GM18507 (cell line): ENCODE measurements at regions not wholly inside any gene's neighbourhood (a gene's known extent, or its start where the extent isn't known, plus 50 kb on each side); places are given as distances from the start of the nearest gene placed in this dataset.
"Not testable (repeated sequence)": the region's sequence is repeated elsewhere in the genome, so short reads cannot be mapped to it uniquely, and the experiment has no call there.

ENCODE experiments used
- DNase-seq: peaks from one replicate; pipeline ENCODE4 v3.0.0; 2011; ENCODE audit warnings: low read depth; ENCODE audit not compliant: insufficient read length; ENCODE audit errors: extremely low spot score
- FAIRE-seq: peaks from 2 replicates; lab custom pipeline; 2011; peaks lifted over from hg19 to GRCh38; lab: Jason Lieb, UNC

DNA sequence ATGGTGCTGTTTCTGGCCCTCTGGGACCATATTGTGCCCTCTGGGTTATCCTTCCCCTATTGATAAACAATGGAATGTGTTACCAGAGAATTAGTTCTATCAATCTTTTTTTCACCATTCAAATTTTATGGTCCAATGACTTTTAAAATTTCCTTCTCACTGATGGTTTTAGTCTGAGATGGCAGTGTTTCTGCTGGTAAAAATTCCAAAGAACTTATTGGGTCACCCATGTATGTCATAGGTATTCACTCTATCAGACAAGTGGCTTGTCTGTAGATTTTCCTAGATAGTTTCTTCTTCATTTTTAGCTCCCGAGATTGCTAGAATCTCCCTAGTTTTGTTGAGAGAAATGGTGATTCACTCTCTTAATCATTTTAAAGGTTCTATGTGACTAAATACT lies 357.2 kb upstream of the RGS17 start:
- FAIRE-seq (no peak), DNase-seq (no peak)

DNA sequence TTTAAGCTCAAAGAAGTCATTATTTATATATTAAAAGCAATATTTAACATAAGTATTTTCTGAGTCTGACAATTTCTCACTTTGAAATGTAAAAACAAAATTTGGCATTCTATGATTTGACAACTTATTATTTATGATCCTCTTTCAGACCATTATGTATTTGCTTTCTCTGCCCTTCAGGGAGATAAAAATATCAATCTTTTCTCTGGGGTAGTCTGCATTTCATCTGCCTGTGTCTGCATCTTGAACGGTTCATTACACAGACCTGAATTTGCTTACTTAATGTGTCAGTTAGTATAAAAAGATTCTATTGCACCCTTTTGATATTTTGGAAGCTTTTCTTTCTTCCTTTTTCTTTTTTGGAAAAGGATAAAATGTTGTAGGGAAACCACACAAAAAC lies 354.0 kb upstream of the RGS17 start:
- FAIRE-seq (no peak), DNase-seq (no peak)

DNA sequence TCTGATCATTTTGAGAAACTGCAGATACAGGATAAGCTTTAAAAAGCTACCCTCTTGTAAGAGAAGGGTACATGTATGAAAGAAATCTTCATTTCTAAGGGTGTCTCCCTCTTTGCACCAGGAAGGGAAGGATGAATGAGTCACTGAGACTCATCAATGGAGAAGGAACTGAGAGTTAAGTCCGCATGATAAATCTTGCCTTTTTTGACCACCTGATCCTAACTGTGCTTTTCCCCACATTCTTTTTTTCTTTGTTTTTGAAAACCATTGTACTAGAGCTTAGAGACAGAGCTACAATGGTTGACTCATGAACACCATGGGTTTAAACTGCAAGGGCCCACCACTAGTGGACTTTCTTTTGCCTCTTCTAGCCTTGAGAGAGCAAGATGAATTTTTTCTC lies 353.0 kb upstream of the RGS17 start:
- DNase-seq (no peak), FAIRE-seq (no peak)

DNA sequence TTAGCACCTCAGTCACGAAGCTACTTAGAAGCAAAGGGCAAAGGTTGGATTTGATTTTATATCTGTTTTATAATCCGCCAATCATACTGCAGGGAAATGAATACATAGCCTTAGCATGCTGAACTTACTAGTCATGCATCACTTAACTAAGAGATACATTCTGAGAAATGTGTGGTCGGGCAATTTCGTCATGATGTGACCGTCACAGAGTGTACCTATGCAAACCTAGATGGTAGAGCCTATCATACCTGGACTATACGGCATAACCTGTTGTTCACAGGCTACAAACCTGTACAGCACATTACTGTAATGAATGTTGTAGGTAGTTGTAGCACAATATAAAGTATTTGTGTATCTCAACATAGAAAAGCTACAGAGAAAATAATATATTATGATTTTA lies 345.2 kb upstream of the RGS17 start:
- no peak for DNase-seq

DNA sequence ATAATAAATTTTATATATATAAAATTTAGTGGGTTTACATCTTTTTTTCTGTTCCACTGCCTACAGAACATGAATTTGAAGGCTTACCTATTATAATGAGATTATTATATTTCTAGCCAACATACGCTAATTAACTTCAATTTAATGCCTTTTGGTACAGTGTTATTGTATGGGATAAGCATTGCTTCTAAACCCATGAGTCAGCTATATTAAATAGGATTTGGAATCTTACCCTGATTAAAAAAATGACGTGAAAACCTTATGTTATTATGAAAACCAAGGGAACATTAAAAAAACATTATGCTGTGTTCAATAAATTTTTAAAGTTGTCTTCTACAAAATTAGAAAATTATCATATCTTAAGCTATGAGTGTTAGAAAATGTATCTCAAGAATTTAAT lies 334.0 kb upstream of the RGS17 start:
- FAIRE-seq = no peak
- DNase-seq = no peak

More for the DNA sequence above, 345.2 kb upstream of the RGS17 start:
- no peak for FAIRE-seq

DNA sequence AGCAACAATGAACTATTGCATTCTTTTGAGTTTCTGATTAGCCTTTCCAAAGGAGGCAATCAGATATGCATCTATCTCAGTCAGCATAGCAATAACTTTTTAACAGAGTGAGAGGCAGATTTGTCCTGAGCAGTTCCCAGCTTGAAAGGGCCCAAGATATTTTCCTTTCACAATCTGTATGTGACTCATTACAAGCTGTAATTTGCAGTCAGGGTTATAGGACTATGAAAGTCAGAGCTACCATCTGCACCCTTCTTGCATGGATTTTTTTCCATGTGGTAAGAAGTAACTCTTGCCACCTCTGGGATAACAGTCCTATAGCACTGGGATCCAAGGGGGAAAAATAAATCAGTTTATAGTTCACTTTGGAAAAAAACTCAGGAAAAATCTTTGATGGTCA lies 318.2 kb upstream of the RGS17 start:
- FAIRE-seq = no peak
- no peak for DNase-seq

DNA sequence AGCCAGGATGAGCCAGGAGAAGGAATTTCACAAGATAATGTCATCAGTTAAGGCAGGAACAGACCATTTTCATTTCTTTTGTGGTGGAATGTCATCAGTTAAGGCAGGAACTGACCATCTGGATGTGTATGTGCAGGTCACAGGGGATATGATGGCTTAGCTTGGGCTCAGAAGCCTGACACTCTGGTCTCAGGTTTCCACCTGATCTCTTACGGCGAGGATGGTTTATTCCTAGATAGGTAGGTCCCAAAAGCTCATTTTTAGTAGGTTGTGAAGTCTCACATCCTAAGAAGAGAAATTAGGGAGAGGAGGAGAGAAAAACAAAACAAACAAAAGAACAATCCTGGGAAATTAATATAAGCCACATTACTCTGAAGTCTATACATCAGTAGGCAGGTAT lies 311.7 kb upstream of the RGS17 start:
- DNase-seq = not testable (repeated sequence)

DNA sequence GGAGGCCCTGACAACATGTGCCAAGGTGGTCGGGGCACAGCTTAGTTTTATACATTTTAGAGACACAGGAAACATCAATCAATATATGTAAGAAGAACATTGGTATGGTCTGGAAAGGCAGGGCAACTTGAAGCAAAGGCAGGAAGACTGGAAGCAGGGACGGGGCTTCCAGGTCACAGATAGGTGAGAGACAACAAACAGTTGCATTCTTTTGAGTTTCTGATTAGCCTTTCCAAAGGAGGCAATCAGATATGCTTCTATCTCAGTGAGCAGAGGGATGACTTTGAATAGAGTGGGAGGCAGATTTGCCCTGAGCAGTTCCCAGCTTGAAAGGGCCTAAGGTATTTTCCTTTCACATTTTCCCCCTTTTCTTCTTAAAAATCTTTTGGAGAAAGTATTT lies 311.0 kb upstream of the RGS17 start:
- FAIRE-seq (no peak), DNase-seq (no peak)

More for the DNA sequence above, 311.7 kb upstream of the RGS17 start:
- FAIRE-seq = not testable (repeated sequence)

DNA sequence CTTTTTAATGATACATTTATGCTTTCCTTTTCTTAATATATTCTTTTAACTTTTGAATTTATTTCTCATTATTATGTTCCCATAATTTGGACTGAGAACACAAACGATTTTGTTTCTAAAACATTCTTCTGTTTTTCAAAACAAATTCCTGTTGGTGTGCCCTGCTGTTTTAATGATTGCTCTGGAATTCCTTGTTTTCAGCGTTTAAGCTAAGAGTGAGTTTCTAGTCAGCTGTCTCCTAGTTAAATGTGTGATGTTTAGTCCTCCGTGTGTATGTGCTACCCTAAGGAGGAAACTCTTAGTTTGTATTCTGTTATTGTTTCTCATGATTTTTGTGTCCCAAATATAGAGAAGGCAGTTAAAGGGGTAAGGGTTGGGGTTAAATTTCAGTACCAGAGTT lies 306.1 kb upstream of the RGS17 start:
- FAIRE-seq (no peak), DNase-seq (no peak)

DNA sequence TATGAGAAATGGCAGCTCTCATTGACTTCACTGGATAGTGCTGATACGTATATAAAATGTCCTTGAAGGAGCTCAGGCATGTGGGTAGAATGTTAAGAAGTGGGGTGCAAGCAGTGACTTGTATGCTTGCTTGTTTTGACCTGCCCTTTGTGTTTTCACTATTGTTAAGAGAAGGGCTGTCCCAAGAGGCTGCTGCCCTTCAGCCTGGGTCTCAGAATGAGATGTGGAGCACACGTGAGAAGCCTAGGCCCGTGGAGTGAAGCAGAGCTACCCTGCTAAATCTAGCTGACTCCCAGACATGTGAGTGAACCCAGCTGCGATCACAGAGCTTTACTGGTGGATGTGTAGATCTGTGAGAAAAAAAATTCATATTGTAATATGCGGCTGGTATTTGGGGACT lies 305.3 kb upstream of the RGS17 start:
- FAIRE-seq (no peak), DNase-seq (no peak)

DNA sequence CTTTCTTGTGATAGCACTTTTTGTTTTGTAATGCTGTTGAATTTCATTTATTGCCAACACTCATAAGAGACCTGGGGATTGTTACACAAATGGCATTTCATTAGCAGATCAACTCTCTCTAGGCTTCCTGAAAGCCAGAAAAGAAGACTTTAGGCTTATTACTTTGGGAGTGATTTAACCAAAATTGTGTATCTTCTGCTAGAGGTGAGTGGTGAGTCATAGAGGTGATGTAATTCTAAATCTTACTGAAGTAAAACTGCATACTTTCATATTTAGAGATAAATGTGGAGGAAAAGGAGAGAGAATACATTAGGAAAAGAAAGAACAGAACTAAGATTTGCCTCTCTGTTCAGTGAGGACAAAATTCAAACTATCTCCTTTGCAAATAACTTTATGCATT lies 304.7 kb upstream of the RGS17 start:
- FAIRE-seq = no peak
- no peak for DNase-seq

DNA sequence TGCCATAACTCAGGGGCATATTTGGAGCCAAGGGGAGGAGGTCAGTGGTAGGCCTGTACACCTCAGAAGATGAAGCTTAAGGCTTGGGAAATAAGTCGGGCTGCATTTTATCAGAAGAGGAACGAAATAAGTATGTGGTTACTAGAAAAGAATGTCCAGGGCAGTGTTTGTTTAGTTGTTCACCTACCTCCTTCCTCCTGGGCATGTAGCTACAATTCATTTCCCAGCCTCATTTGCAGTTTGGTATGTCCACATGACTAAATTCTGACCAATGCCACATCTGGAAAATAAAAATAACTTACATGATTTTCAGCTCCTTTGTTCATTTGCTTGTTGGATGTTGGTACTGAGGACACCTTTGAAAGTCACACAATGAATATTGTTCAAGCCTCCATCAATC lies 294.5 kb upstream of the RGS17 start:
- DNase-seq = no peak
- FAIRE-seq = no peak

DNA sequence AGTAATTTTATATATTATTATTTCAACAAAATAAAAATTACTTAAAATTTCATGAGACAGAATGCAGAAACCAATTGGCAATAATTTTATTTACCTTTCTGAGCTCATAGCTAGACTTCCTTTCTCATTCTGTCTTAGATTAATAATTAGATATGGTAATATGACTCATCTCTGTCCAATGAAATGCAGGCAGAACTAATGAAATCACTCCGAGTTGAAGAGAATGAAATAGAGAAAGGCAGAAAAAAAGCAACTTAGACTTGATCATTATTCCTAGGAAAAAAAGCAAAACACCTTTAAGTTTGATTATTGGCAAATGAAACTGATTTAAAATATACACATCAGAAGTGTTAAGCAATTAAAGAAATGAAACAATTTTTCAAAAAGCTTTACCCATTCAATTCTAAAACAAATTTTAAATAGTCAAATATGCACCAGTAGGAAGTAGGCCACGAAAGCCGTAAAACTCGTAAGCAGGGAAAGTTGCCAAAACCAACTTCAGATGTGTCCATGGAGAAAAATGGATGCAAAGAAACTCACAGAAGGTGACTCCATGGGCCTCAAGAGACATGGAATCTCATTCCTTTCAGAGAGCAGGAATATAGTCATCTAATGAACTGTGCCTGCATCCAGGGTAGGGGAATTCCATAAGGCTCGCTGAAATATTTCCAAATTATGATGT lies 293.8 kb upstream of the RGS17 start:
- no peak for FAIRE-seq
- no peak for DNase-seq

DNA sequence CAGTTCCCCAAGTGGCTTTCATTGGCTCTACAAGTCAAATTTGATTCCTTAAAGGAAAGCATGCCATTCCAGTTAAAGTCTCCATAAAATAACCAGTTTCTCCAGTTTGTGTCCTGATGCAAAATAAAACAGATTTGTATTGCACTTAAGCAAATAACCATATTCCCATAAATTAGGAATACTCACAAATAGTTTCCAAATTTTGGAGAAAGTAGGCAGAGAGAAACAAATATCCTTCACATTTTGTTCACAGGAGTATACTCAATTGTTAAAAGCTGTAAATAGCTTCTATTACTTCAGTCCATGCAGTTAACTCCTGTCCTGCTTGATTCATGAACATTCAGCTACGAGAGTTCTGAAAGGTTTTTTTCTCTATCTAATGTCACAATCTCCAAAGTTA lies 281.4 kb upstream of the RGS17 start:
- DNase-seq (no peak), FAIRE-seq (no peak)

DNA sequence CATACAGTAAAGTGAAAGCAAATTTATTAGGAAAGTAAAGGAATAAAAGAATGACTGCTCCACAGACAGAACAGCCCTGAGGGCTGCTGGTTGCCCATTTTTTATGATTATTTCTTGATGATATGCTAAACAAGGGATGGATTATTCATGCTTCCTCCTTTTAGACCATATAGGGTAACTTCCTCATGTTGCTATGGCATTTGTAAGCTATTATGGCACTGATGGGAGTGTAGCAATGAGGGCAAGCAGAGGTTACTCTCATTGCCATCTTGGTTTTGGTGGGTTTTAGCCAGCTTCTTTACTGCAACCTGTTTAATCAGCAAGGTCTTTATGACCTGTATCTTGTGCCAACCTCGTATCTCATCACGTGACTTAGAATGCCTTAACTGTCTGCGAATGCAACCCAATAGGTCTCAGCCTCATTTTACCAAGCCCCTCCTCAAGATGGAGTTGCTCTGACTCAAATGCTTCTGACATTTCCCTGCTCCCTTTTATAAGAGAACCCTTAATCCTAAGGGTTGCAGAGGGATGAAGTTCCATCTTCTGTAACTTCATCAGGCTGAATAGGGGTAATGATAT lies 280.1 kb upstream of the RGS17 start:
- FAIRE-seq (no peak), DNase-seq (no peak)

DNA sequence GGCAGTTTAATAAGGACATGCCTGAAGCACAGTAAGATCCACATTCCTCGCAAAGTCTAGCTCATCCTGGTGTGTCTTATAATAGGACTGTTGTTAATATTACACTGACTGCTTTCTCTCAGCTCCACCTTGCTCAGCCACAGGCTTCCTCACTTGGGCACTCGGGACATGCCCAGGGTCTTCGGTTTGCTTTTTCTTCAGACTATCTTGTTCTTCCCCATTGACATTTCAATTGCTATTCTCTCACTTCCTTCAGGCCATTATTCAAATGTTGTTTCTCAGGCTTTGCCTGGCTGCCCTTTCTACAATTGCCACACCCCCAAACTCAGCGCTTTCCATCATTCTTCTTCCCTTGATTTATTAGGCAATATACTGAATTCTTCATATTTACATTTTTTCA lies 274.8 kb upstream of the RGS17 start:
- no peak for FAIRE-seq
- no peak for DNase-seq

DNA sequence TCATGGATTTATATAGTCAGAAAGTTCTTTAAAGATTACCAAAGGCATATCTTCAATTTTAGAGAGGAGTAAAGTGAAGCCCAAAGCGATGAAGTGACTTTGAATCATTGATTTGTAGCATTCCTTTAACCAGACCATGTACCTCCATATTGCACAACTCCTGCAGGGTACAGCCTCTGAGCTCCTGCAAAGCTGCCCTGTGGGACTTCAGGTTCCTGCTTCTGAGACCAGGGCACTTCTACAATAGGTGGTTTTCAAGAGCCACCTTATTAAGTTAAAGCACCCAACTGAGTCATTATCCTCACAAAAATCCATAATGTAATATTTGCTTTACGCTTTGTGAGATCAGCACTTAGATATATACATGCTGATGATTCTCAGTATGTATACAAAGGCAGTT lies 270.7 kb upstream of the RGS17 start:
- FAIRE-seq = no peak
- no peak for DNase-seq

DNA sequence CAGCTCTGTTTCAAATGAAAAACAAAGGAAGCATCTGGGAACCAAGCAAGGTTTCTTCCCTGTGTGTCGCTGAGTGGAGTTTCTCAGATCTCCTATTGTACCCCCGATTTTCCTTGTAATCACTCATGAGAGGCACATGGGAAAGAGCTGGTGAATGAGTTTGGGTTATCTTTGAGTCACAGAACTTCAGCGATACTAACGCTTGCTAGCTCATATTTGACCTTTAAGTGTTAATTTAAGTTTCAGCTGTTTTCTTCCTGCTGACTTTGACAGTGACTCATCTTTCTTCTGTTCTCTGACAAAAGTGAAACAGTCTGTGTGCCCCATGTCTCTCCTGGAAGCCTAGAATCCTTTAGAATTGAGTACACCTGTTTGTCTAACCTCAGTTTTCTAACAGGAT lies 261.1 kb upstream of the RGS17 start:
- no peak for DNase-seq

DNA sequence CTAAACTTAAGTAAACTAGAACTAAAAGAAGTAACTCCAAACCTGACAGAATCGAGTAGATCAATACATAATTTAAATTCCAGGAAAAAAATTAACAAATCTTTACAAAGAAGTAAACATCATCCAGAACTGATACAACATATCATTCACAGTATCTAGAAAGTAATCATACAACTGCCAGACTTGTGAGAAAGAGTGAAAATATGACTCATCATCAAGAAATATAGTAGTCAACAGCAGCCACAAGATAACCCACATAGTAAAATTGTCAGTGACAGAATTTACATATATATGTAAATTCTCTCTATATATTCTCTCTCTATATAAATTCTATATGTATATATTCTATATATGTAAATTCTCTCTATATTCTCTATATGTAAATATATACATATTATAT lies 242.8 kb upstream of the RGS17 start:
- FAIRE-seq (no peak), DNase-seq (no peak)

More for the DNA sequence above, 261.1 kb upstream of the RGS17 start:
- FAIRE-seq = no peak

DNA sequence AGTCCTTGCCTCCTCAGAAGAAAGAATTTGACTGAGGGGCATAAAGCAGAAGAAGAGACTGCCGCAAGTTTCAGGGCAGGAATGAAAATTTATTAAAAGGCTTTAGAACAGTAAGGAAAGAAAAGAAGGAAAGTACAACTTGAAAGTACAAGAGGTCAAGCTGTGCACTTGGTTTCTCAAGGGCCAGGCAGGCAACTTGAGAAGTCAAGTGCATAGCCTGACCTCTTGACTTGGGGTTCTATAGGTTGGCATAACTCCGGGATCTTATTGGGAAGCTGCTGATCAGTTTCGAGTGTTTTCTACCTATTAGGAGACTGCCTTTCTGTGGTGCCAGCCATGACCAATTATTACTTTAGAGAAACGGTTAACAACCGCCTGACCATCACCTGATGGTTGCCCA lies 237.0 kb upstream of the RGS17 start:
- no peak for DNase-seq
- FAIRE-seq = no peak

DNA sequence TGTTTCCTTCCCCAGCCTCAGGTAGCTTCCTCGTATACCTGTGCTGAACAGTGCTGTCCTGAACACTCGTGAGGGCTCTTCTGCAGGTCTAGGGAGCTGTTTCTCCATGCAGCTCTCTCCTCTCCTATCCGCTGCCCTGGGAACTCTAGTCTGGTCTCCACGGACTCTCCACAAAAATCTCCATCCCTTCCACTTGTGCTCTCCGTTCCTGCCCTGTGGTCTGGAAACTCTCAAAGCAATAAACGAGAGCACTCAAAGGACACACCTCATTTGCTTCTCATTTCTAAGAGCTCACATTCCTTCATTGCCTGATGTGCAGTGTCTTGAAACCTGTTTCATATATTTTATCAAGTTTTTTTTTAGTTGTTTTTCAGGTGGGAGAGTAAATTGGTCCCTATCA lies 235.9 kb upstream of the RGS17 start:
- FAIRE-seq (no peak), DNase-seq (no peak)

DNA sequence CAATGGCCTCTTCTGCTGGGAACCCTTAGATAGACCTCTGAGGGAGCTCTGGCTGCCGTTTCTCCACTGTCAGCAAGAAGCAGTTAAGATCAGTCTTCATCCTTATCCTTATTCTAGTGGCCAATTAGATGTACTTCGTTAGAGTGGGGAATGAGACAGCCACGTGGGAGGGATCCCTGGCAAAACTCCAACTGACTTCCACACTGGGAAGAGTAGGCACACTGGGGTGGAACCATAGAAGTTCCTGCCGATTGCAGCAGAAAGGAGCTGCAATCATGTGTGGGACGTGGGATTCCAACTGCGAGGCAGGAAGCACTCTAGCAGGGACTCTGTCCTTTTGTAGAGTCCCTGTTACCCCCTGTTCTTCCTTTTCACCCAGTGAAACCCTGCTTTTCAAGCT lies 226.3 kb upstream of the RGS17 start:
- DNase-seq (no peak), FAIRE-seq (no peak)
